MM.1S (cell line): ENCODE measurements at regions not wholly inside any gene's neighbourhood (a gene's known extent, or its start where the extent isn't known, plus 50 kb on each side); places are given as distances from the start of the nearest gene placed in this dataset.

ENCODE experiments used
- CTCF ChIP-seq: fragments of 300-600 bp; sonication (generic); IDR thresholded peaks from 2 replicates; pipeline ENCODE4 v1.5.1; 2016; ENCODE audit warnings: antibody characterized with exemption, low read length, mixed read lengths
- EZH2 ChIP-seq: fragments of 300-600 bp; sonication (generic); optimal IDR thresholded peaks from 2 replicates; pipeline ENCODE3; 2017; ENCODE audit warnings: low read depth, mild to moderate bottlenecking, antibody characterized with exemption, low read length, mixed read lengths
- EZH2phosphoT487 ChIP-seq: fragments of 300-600 bp; sonication (generic); IDR thresholded peaks from 2 replicates; pipeline ENCODE4 v1.6.1; 2018; ENCODE audit warnings: antibody characterized with exemption, low read length

GRCh38 chr2:188682838-188683237, 291.3 kb upstream of the COL3A1 start:
- TF ChIP-seq CTCF (no peak), EZH2 (no peak), EZH2phosphoT487 (no peak)
